Spleen (tissue), 11 donors: ENCODE measurements at regions not wholly inside any gene's neighbourhood (a gene's known extent, or its start where the extent isn't known, plus 50 kb on each side); places are given as distances from the start of the nearest gene placed in this dataset.

ENCODE experiments used
- DNase-seq: peaks from one replicate; pipeline ENCODE4 v3.0.0-alpha.2; 2020
- H3K27ac ChIP-seq, 8 donors: fragments of 200-600 bp; sonication (generic) in 7 of 8; 1 replicate in 4 of 8; 2 replicates in 4 of 8; pipeline versions ENCODE4 v1.5.0 to v1.8.0; 2016 to 2021; ENCODE audit warnings: inconsistent platforms in 4 of 8, mild to moderate bottlenecking in 4 of 8, moderate library complexity in 1 of 8
- H3K27me3 ChIP-seq, 7 donors: fragments of 200-600 bp; sonication (generic) in 6 of 7; replicated peaks in 1 of 7; 1 replicate in 4 of 7; 2 replicates in 3 of 7; pipeline versions ENCODE4 v1.5.0 to v1.8.0; 2016 to 2021; ENCODE audit warnings: inconsistent platforms in 3 of 7, mild to moderate bottlenecking in 1 of 7
- H3K36me3 ChIP-seq, 6 donors: fragments of 200-600 bp; sonication (generic) in 5 of 6; 1 replicate in 4 of 6; 2 replicates in 2 of 6; pipeline versions ENCODE4 v1.5.0 to v1.8.0; 2016 to 2021; ENCODE audit warnings: inconsistent platforms in 2 of 6
- H3K4me1 ChIP-seq, 6 donors: fragments of 200-600 bp; sonication (generic) in 5 of 6; 1 replicate in 3 of 6; 2 replicates in 3 of 6; pipeline versions ENCODE4 v1.5.0 to v1.8.0; 2016 to 2021; ENCODE audit warnings: inconsistent platforms in 3 of 6
- H3K4me3 ChIP-seq, 8 donors: fragments of 200-600 bp; sonication (generic) in 7 of 8; 1 replicate in 4 of 8; 2 replicates in 4 of 8; pipeline versions ENCODE4 v1.5.0 to v1.8.0; 2016 to 2021; ENCODE audit warnings: inconsistent platforms in 4 of 8, mild to moderate bottlenecking in 4 of 8, moderate library complexity in 2 of 8
- H3K9me3 ChIP-seq, 8 donors: fragments of 200-600 bp; sonication (generic) in 7 of 8; 1 replicate in 4 of 8; 2 replicates in 4 of 8; pipeline versions ENCODE4 v1.5.0 to v1.8.0; 2016 to 2021; ENCODE audit warnings: inconsistent platforms in 4 of 8
- CTCF ChIP-seq, 11 experiments: fragments of 200-600 bp in 7 of 11; fragments of 450-650 bp in 4 of 11; sonication (generic) in 4 of 11; IDR thresholded peaks in 8 of 11; conservative IDR thresholded peaks in 3 of 11; 1 replicate in 7 of 11; 2 replicates in 4 of 11; pipeline versions ENCODE4 v1.4.0 to v1.8.0; 2016 to 2021; ENCODE audit warnings: antibody characterized with exemption in 11 of 11, inconsistent platforms in 4 of 11, mild to moderate bottlenecking in 1 of 11
- POLR2A ChIP-seq, 3 donors: fragments of 450-650 bp; IDR thresholded peaks; one replicate each; pipeline ENCODE4 v1.5.1; 2017; ENCODE audit warnings: antibody characterized with exemption in 3 of 3, mild to moderate bottlenecking in 1 of 3
- POLR2AphosphoS5 ChIP-seq, 3 donors: sonication (generic); formaldehyde crosslinking; IDR thresholded peaks; one replicate each; pipeline ENCODE4 v1.5.1; 2017; ENCODE audit warnings: antibody characterized with exemption in 3 of 3
- WGBS, 5 donors: extraction: QIAGEN DNeasy Blood & Tissue Kit in 3 of 5; methylation state at CpG; one replicate each; pipeline versions ENCODE4 v1.1.5 to v1.1.7; 2013 to 2018; 5-methylcytosine and 5-hydroxymethylcytosine counted together
- intact Hi-C: fragments of 100-400 bp; cut with DNase I; formaldehyde crosslinking; loops from one replicate; pipeline ENCODE4 v1.15.0; 2023; ENCODE audit warnings: low total_unique reads
- donor health status: healthy with polysubstance abuse.
- donor health status: DM: no; HTN: no; CAD: no; lungs with moderate emphysema.
- donor health status: DM: no; HTN: no; CAD: no.
- donor health status: Bipolar disorder and iron deficiency.
- donor health status: healthy.
- donor health status: DM: no; HTN: no; CAD: no.
- donor health status: DM: yes; HTN: yes; CAD: no.

GRCh38 chr9:80059979-80060378, 488.2 kb downstream of the TLE4 start:
- no peak for DNase-seq
- H3K27me3 ChIP-seq: no peaks in the 10 kb centered on the region
- intact Hi-C loops: no loop called here
- TF ChIP-seq CTCF (IDR thresholded peaks at IDR 0.05 in 8 of 11, conservative IDR thresholded peaks at IDR 0.05 in 3 of 11) (no peak), POLR2AphosphoS5 (IDR thresholded peaks at IDR 0.05) (no peak), POLR2A (IDR thresholded peaks at IDR 0.05) (no peak)
- H3K4me1 ChIP-seq: no peaks in the 10 kb centered on the region
- 90 to 96% (median 93%) methylated on average over 5 of the region's 5 CpGs for WGBS, 5 donors
- H3K36me3 ChIP-seq: no peaks in the 10 kb centered on the region
- H3K27ac ChIP-seq: no peak overlapping the region
- H3K4me3 ChIP-seq: no peak overlapping the region
- peaks cover 0 to 29% (median 16%) of the 10 kb centered on the region in 8 donors for H3K9me3 ChIP-seq

- H3K9me3 ChIP-seq: peaks cover 0 to 30% (median 16%) of the 10 kb centered on the region in 8 donors
- no peaks in the 10 kb centered on the region for H3K36me3 ChIP-seq
- WGBS, 5 donors: 78 to 85% (median 83%) methylated on average over 6 of the region's 6 CpGs
- H3K27ac ChIP-seq: no peak overlapping the region
- no peak for DNase-seq
- no peaks in the 10 kb centered on the region for H3K4me1 ChIP-seq
- H3K4me3 ChIP-seq: no peak overlapping the region
- TF ChIP-seq CTCF (IDR thresholded peaks at IDR 0.05 in 8 of 11, conservative IDR thresholded peaks at IDR 0.05 in 3 of 11) (no peak), POLR2A (IDR thresholded peaks at IDR 0.05) (no peak), POLR2AphosphoS5 (IDR thresholded peaks at IDR 0.05) (no peak)
- intact Hi-C loops: no loop called here
- no peaks in the 10 kb centered on the region for H3K27me3 ChIP-seq
Observed at GRCh38 chr9:80059191-80059590, 487.4 kb downstream of the TLE4 start.

- Histone ChIP-seq H3K36me3 (no peaks in the 10 kb centered on the region), H3K4me1 (no peaks in the 10 kb centered on the region), H3K27ac (no peak overlapping the region), H3K9me3 (peaks cover 0 to 39% (median 28%) of the 10 kb centered on the region in 8 donors), H3K27me3 (no peaks in the 10 kb centered on the region), H3K4me3 (no peak overlapping the region)
- TF ChIP-seq POLR2A (IDR thresholded peaks at IDR 0.05) (no peak), POLR2AphosphoS5 (IDR thresholded peaks at IDR 0.05) (no peak), CTCF (IDR thresholded peaks at IDR 0.05 in 8 of 11, conservative IDR thresholded peaks at IDR 0.05 in 3 of 11) (no peak)
- 80 to 98% (median 89%) methylated on average over 1 of the region's 1 CpG for WGBS, 5 donors
- no peak for DNase-seq
- intact Hi-C loops: no loop called here
Observed at GRCh38 chr9:80052830-80053229, 481.1 kb downstream of the TLE4 start.

GRCh38 chr9:80049096-80049782, 477.5 kb downstream of the TLE4 start:
- WGBS, 5 donors: 78 to 88% (median 81%) methylated on average over 2 of the region's 2 CpGs
- intact Hi-C loops: no loop called here

More at GRCh38 chr9:80049096-80049782, 477.5 kb downstream of the TLE4 start:
- no peaks in the 10 kb centered on the region for H3K4me1 ChIP-seq
- no peaks in the 10 kb centered on the region for H3K36me3 ChIP-seq
- H3K27me3 ChIP-seq: no peaks in the 10 kb centered on the region
- no peak overlapping the region for H3K4me3 ChIP-seq
- no peak overlapping the region for H3K27ac ChIP-seq
- DNase-seq: no peak
- no peak for TF ChIP-seq POLR2AphosphoS5 (IDR thresholded peaks at IDR 0.05)
- no peak for TF ChIP-seq CTCF (IDR thresholded peaks at IDR 0.05 in 8 of 11, conservative IDR thresholded peaks at IDR 0.05 in 3 of 11)
- no peak for TF ChIP-seq POLR2A (IDR thresholded peaks at IDR 0.05)
- peaks cover 0 to 30% (median 23%) of the 10 kb centered on the region in 8 donors for H3K9me3 ChIP-seq
